Neural crest cell (in vitro differentiated cells): ENCODE measurements at regions not wholly inside any gene's neighbourhood (a gene's known extent, or its start where the extent isn't known, plus 50 kb on each side); places are given as distances from the start of the nearest gene placed in this dataset.
A peak's percentile ranks its signal among the peaks of the same experiment; 100 is the strongest.

Source experiments
- DNase-seq: peaks from one replicate; pipeline ENCODE4 v3.0.0; 2021; ENCODE audit warnings: low read depth, mixed read lengths, low spot score
- H3K27ac Mint-ChIP-seq: one replicate; pipeline ENCODE4 v1.8.0; 2021; ENCODE audit warnings: mild to moderate bottlenecking, mixed read lengths; ENCODE audit not compliant: unreplicated experiment
- H3K27me3 Mint-ChIP-seq: 2 replicates; pipeline ENCODE4 v1.8.0; 2021; ENCODE audit warnings: low read depth, mild to moderate bottlenecking, mixed read lengths
- H3K36me3 Mint-ChIP-seq: 2 replicates; pipeline ENCODE4 v1.8.0; 2021; ENCODE audit warnings: low read depth, mild to moderate bottlenecking, mixed read lengths
- H3K4me1 Mint-ChIP-seq: 2 replicates; pipeline ENCODE4 v1.8.0; 2021; ENCODE audit warnings: mixed read lengths
- H3K4me3 Mint-ChIP-seq: one replicate; pipeline ENCODE4 v1.8.0; 2021; ENCODE audit warnings: mild to moderate bottlenecking, mixed read lengths
- H3K9me3 Mint-ChIP-seq: 2 replicates; pipeline ENCODE4 v1.8.0; 2021; ENCODE audit warnings: mixed read lengths
- TF ChIP-seq, protein P1 (sequence below): fragments of 200-600 bp; sonication (generic); conservative IDR thresholded peaks from 2 replicates; pipeline ENCODE4 v1.5.0; 2021; ENCODE audit warnings: antibody characterized with exemption, mild to moderate bottlenecking

DNA sequence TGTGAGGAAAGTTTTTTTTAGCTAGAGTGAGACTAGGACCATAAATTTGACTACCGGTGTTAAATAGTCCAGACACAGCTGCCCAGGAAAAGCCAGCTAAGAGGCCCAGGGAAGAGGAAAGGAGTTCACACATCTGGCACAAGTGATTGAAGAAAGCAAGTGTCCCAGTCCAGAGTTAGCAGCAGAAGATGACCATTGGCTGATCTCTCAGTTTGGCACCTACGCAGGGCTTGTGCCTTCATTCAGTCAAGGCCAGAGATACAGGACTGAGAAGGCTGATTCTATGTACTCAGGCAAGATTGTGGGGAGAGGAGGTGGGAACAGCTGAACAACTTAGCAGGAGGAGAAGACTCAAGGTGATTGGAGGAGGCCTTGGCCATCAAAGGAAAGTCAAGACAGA, 575.0 kb upstream of the KLF12 start:
- no peak overlapping the region for H3K4me3 Mint-ChIP-seq
- DNase-seq: no peak
- peaks cover 2% of the 10 kb centered on the region for H3K36me3 Mint-ChIP-seq
- TF ChIP-seq, protein P1, sequence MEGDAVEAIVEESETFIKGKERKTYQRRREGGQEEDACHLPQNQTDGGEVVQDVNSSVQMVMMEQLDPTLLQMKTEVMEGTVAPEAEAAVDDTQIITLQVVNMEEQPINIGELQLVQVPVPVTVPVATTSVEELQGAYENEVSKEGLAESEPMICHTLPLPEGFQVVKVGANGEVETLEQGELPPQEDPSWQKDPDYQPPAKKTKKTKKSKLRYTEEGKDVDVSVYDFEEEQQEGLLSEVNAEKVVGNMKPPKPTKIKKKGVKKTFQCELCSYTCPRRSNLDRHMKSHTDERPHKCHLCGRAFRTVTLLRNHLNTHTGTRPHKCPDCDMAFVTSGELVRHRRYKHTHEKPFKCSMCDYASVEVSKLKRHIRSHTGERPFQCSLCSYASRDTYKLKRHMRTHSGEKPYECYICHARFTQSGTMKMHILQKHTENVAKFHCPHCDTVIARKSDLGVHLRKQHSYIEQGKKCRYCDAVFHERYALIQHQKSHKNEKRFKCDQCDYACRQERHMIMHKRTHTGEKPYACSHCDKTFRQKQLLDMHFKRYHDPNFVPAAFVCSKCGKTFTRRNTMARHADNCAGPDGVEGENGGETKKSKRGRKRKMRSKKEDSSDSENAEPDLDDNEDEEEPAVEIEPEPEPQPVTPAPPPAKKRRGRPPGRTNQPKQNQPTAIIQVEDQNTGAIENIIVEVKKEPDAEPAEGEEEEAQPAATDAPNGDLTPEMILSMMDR: no peak
- peaks cover 7% of the 10 kb centered on the region for H3K4me1 Mint-ChIP-seq
- peaks cover 14% of the 10 kb centered on the region for H3K9me3 Mint-ChIP-seq
- H3K27ac Mint-ChIP-seq: no peak overlapping the region
- H3K27me3 Mint-ChIP-seq: no peaks in the 10 kb centered on the region

DNA sequence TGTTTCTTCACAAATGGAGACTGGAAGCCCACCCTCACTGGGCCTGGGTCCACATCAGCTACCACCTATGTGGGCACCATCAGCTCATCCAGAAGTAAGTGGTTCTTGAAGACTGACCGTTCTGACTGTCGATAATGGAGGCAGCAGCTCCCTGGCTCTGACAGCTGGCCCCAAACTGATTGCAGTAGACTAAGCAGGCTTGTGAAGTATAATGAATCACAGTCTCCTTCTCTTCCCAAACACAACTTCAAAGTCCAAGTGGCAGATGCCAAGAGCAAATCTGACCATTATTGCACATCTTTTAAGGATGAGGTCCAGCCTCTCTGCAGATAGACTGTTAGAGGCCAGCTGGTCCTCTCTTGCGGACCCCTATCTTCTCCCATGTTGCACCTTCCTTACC, 574.4 kb upstream of the KLF12 start:
- Mint-ChIP-seq H3K27me3 (no peaks in the 10 kb centered on the region), H3K4me1 (peaks cover 7% of the 10 kb centered on the region), H3K9me3 (peaks cover 9% of the 10 kb centered on the region), H3K36me3 (no peaks in the 10 kb centered on the region), H3K27ac (peak overlapping the region; percentile 38), H3K4me3 (no peak overlapping the region)
- no peak for DNase-seq
- TF ChIP-seq, protein P1: no peak

DNA sequence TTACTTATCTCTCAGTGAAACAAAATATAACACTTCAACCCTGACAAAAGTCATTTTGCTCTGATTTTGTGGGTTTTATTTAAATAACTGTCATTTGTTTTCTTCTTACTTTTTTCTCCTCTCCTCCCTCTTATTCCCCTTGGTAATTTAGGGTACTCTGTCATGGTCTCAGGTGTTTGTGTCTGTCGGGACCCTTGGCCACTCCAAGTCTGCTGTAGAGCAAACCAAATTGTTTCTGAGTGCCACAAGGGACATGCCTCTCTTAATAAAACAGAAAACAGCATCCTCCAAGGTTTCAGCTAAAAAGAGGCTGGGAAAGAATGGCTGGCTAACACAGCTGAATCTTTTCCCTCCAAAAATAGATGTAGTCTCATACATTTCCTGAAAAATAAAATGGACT, 573.1 kb upstream of the KLF12 start:
- peaks cover 7% of the 10 kb centered on the region for H3K4me1 Mint-ChIP-seq
- H3K36me3 Mint-ChIP-seq: no peaks in the 10 kb centered on the region
- H3K27me3 Mint-ChIP-seq: no peaks in the 10 kb centered on the region
- H3K9me3 Mint-ChIP-seq: peaks cover 6% of the 10 kb centered on the region
- DNase-seq: no peak
- H3K27ac Mint-ChIP-seq: no peak overlapping the region
- no peak overlapping the region for H3K4me3 Mint-ChIP-seq
- TF ChIP-seq, protein P1: no peak

DNA sequence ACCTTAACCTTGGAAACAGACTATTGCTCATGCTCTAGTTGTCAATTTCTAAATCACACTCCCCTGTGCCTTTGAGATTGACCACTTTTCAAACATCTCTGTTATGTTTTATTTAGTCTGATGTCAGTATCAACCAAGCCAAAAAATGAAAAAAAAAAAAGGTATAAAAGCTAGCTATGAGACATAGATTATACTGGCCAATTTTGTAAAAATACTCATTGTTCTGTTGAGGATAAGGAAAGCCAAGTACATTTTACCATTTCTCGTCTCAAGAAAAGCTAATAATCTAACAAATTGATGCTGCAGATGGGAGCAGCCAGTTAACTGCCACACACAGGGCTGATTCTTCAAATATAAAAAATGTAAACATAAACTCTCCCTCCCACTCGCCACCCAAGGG, 572.6 kb upstream of the KLF12 start:
- TF ChIP-seq, protein P1: no peak
- H3K36me3 Mint-ChIP-seq: no peaks in the 10 kb centered on the region
- H3K4me3 Mint-ChIP-seq: no peak overlapping the region
- peaks cover 6% of the 10 kb centered on the region for H3K9me3 Mint-ChIP-seq
- no peaks in the 10 kb centered on the region for H3K27me3 Mint-ChIP-seq
- H3K4me1 Mint-ChIP-seq: peaks cover 7% of the 10 kb centered on the region
- no peak overlapping the region for H3K27ac Mint-ChIP-seq
- DNase-seq: no peak

DNA sequence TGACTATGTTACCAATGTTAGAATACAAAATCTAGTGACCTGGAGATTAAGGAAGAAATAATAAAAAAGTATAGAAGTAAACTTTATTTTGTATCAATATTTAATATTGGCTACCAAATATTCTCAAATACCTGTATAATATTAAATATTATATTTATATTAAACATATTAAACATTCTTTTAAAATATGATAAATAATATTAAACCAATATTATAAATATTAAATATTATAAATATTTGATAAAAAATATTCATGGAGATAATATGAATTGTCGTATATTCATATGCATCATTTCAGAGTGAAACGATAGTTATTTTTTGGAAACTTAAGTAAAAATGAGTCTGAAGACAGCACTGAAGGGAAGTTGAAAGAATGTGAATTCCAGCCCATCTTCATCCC, 571.2 kb upstream of the KLF12 start:
- no peak for DNase-seq
- Mint-ChIP-seq H3K36me3 (peaks cover 2% of the 10 kb centered on the region), H3K27me3 (no peaks in the 10 kb centered on the region), H3K4me3 (no peak overlapping the region), H3K9me3 (peaks cover 6% of the 10 kb centered on the region), H3K4me1 (no peaks in the 10 kb centered on the region), H3K27ac (no peak overlapping the region)
- TF ChIP-seq, protein P1: no peak

DNA sequence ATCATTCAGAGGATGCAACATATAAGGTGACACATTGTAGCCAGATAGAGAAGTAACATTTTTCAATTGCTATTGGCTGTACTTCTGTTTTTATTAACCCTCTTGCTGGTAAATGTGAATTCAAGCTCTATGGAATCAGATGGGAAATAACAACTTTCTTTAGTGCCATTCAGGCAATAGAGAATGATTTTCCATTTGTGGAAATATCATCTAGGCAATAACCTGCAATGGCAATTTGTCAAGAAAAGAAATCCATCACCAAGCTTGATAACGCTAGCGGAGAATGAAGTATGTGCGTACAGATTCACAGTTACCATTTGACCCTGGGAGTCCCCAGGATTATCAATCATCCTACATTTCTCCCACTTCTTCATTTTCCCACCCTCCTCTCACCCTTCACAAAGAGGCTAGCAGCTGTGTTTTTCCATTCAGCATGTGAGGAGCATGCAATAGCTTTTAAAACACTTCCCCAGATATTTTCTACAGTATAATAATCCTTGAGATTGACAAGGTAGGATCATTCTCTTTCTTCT, 569.7 kb upstream of the KLF12 start:
- Mint-ChIP-seq H3K27ac (no peak overlapping the region), H3K36me3 (peaks cover 2% of the 10 kb centered on the region), H3K4me1 (no peaks in the 10 kb centered on the region), H3K27me3 (no peaks in the 10 kb centered on the region), H3K4me3 (no peak overlapping the region), H3K9me3 (no peaks in the 10 kb centered on the region)
- no peak for DNase-seq
- TF ChIP-seq, protein P1: no peak
